CD14-positive monocyte (primary cell): ENCODE measurements at regions not wholly inside any gene's neighbourhood (a gene's known extent, or its start where the extent isn't known, plus 50 kb on each side); places are given as distances from the start of the nearest gene placed in this dataset.
A peak's percentile ranks its signal among the peaks of the same experiment; 100 is the strongest.

Experiments
- DNase-seq, 3 donors: peaks; one replicate each; pipeline ENCODE4 v3.0.0-alpha.2; 2011 to 2022
- H2AFZ ChIP-seq: 2 replicates; pipeline ENCODE4 v1.6.0; 2012; ENCODE audit warnings: mild to moderate bottlenecking, low read depth, low read length, inconsistent platforms; ENCODE audit not compliant: insufficient read depth, poor library complexity, severe bottlenecking
- H3K27ac ChIP-seq, 2 donors: 1 replicate in 1 of 2; 2 replicates in 1 of 2; pipeline ENCODE4 v1.5.1; 2012 to 2013; ENCODE audit warnings: low read length in 2 of 2, control low read depth in 1 of 2, inconsistent platforms in 1 of 2, low read depth in 1 of 2, mild to moderate bottlenecking in 1 of 2
- H3K27me3 ChIP-seq, 2 donors: one replicate each; pipeline versions ENCODE4 v1.6.0 to v1.6.1; 2011 to 2013; ENCODE audit warnings: low read length in 2 of 2; ENCODE audit not compliant: control insufficient read depth in 2 of 2, insufficient read depth in 2 of 2
- H3K36me3 ChIP-seq, 2 donors: replicated peaks in 1 of 2; 1 replicate in 1 of 2; 2 replicates in 1 of 2; pipeline versions ENCODE4 v1.5.1 to v1.6.1; 2012 to 2013; ENCODE audit warnings: low read length in 2 of 2, control low read depth in 1 of 2, inconsistent platforms in 1 of 2, mild to moderate bottlenecking in 1 of 2; ENCODE audit not compliant: insufficient read depth in 2 of 2, control insufficient read depth in 1 of 2
- H3K4me1 ChIP-seq, 2 donors: 1 replicate in 1 of 2; 2 replicates in 1 of 2; pipeline versions ENCODE4 v1.5.1 to v1.6.1; 2012 to 2013; ENCODE audit warnings: low read length in 2 of 2, control low read depth in 1 of 2, inconsistent platforms in 1 of 2, mild to moderate bottlenecking in 1 of 2, moderate library complexity in 1 of 2; ENCODE audit not compliant: insufficient read depth in 2 of 2, control insufficient read depth in 1 of 2
- H3K4me2 ChIP-seq: replicated peaks from 2 replicates; pipeline ENCODE3; 2012; ENCODE audit warnings: low read length, moderate library complexity, mild to moderate bottlenecking; ENCODE audit not compliant: poor library complexity, severe bottlenecking; ENCODE audit errors: extremely low read depth
- H3K4me3 ChIP-seq, 3 experiments: fragments of 200-600 bp in 1 of 3; sonication (generic) in 1 of 3; replicated peaks in 1 of 3; 1 replicate in 2 of 3; 2 replicates in 1 of 3; pipeline ENCODE4 v1.5.1; 2011 to 2013; ENCODE audit warnings: low read length in 3 of 3, mild to moderate bottlenecking in 3 of 3, control low read depth in 2 of 3, low read depth in 2 of 3, inconsistent platforms in 1 of 3, moderate library complexity in 1 of 3
- H3K79me2 ChIP-seq: 2 replicates; pipeline ENCODE4 v1.6.0; 2012; ENCODE audit warnings: mild to moderate bottlenecking, control low read depth, inconsistent platforms, low read length, moderate library complexity; ENCODE audit not compliant: insufficient read depth
- H3K9ac ChIP-seq: 2 replicates; pipeline ENCODE4 v1.6.0; 2017; ENCODE audit warnings: low read length, mild to moderate bottlenecking; ENCODE audit not compliant: insufficient read depth, poor library complexity, severe bottlenecking
- H3K9me3 ChIP-seq, 2 donors: replicated peaks in 1 of 2; 1 replicate in 1 of 2; 2 replicates in 1 of 2; pipeline versions ENCODE4 v1.5.1 to v1.6.1; 2012 to 2013; ENCODE audit warnings: low read length in 2 of 2, control low read depth in 1 of 2; ENCODE audit not compliant: control insufficient read depth in 1 of 2, insufficient read depth in 1 of 2
- H4K20me1 ChIP-seq: 2 replicates; pipeline ENCODE4 v1.6.0; 2012; ENCODE audit warnings: mild to moderate bottlenecking, low read length, control low read depth, moderate library complexity; ENCODE audit not compliant: insufficient read depth
- H3K27ac Mint-ChIP-seq, 7 donors: one replicate each; pipeline ENCODE4 v1.8.0; 2020; ENCODE audit warnings: mild to moderate bottlenecking in 7 of 7, mixed read lengths in 7 of 7, moderate library complexity in 6 of 7, inconsistent platforms in 2 of 7
- H3K27me3 Mint-ChIP-seq, 3 donors: one replicate each; pipeline ENCODE4 v1.8.0; 2021 to 2022; ENCODE audit warnings: low read depth in 3 of 3, mild to moderate bottlenecking in 3 of 3, mixed read lengths in 3 of 3, moderate library complexity in 3 of 3, inconsistent platforms in 1 of 3
- H3K36me3 Mint-ChIP-seq, 2 donors: one replicate each; pipeline ENCODE4 v1.8.0; 2020; ENCODE audit warnings: mixed read lengths in 2 of 2, inconsistent platforms in 1 of 2, mild to moderate bottlenecking in 1 of 2
- H3K4me1 Mint-ChIP-seq: one replicate; pipeline ENCODE4 v1.8.0; 2020; ENCODE audit warnings: mild to moderate bottlenecking, mixed read lengths
- H3K4me3 Mint-ChIP-seq, 2 donors: one replicate each; pipeline ENCODE4 v1.8.0; 2020; ENCODE audit warnings: mild to moderate bottlenecking in 2 of 2, mixed read lengths in 2 of 2, moderate library complexity in 1 of 2
- H3K9me3 Mint-ChIP-seq, 7 donors: one replicate each; pipeline ENCODE4 v1.8.0; 2020 to 2022; ENCODE audit warnings: mixed read lengths in 7 of 7, mild to moderate bottlenecking in 6 of 7, moderate library complexity in 6 of 7, inconsistent platforms in 2 of 7
- WGBS: methylation state at CpG from one replicate; pipeline ENCODE4 v1.1.5; 2013; ENCODE audit warnings: missing lambda C conversion rate; ENCODE audit not compliant: insufficient coverage; 5-methylcytosine and 5-hydroxymethylcytosine counted together
- intact Hi-C, 2 donors: fragments of 100-400 bp; cut with micrococcal nuclease; formaldehyde crosslinking; loops; one replicate each; pipeline versions ENCODE4 v1.15.0 to v1.15.1; 2023
- TF ChIP-seq, protein P1 (sequence below): fragments of 200-600 bp; IDR thresholded peaks from one replicate; pipeline ENCODE4 v1.8.0; 2022; ENCODE audit warnings: antibody characterized with exemption, mild to moderate bottlenecking

DNA sequence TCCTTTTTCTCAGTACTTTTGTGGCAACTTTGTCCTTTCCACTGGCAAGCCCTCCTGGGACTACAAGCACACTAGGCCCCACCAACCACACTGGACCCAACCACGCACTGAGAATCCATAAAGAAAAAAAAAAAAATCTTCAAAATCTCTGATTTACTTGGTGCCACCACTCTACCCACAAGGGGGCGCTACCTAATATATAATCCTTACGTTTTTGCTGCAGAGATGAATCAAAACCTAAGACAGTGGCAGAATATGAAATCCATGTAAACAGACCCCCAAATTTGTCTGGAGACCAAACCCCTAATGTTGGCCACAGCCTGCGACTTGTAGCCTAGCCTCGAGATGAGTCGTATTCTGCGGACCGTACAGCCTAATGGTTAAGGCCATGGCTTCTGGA is 63.5 kb upstream of the ARHGAP36 start:
- no peaks in the 10 kb centered on the region for H3K36me3 ChIP-seq
- no peaks in the 10 kb centered on the region for H3K4me1 ChIP-seq
- no peak overlapping the region for H3K27ac Mint-ChIP-seq
- no peak overlapping the region for H3K4me3 ChIP-seq
- no peaks in the 10 kb centered on the region for H3K4me1 Mint-ChIP-seq
- no peaks in the 10 kb centered on the region for H3K9me3 Mint-ChIP-seq
- H3K36me3 Mint-ChIP-seq = no peaks in the 10 kb centered on the region
- peaks cover 1 to 10% (median 3%) of the 10 kb centered on the region in 3 donors for H3K27me3 Mint-ChIP-seq
- no peak overlapping the region for H2AFZ ChIP-seq
- H4K20me1 ChIP-seq = no peaks in the 10 kb centered on the region
- H3K79me2 ChIP-seq = no peaks in the 10 kb centered on the region
- intact Hi-C loops = no loop called here
- TF ChIP-seq, protein P1, sequence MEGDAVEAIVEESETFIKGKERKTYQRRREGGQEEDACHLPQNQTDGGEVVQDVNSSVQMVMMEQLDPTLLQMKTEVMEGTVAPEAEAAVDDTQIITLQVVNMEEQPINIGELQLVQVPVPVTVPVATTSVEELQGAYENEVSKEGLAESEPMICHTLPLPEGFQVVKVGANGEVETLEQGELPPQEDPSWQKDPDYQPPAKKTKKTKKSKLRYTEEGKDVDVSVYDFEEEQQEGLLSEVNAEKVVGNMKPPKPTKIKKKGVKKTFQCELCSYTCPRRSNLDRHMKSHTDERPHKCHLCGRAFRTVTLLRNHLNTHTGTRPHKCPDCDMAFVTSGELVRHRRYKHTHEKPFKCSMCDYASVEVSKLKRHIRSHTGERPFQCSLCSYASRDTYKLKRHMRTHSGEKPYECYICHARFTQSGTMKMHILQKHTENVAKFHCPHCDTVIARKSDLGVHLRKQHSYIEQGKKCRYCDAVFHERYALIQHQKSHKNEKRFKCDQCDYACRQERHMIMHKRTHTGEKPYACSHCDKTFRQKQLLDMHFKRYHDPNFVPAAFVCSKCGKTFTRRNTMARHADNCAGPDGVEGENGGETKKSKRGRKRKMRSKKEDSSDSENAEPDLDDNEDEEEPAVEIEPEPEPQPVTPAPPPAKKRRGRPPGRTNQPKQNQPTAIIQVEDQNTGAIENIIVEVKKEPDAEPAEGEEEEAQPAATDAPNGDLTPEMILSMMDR = peak; percentile 43
- no peak overlapping the region for H3K27ac ChIP-seq
- no peak overlapping the region for H3K9ac ChIP-seq
- no CpG with 5 or more reads among the region's 8 CpGs for WGBS
- H3K9me3 ChIP-seq = no peaks in the 10 kb centered on the region
- DNase-seq = no peak
- H3K27me3 ChIP-seq = peaks cover 0 to 2% of the 10 kb centered on the region in 2 donors
- no peak overlapping the region for H3K4me3 Mint-ChIP-seq
- H3K4me2 ChIP-seq = no peak overlapping the region

DNA sequence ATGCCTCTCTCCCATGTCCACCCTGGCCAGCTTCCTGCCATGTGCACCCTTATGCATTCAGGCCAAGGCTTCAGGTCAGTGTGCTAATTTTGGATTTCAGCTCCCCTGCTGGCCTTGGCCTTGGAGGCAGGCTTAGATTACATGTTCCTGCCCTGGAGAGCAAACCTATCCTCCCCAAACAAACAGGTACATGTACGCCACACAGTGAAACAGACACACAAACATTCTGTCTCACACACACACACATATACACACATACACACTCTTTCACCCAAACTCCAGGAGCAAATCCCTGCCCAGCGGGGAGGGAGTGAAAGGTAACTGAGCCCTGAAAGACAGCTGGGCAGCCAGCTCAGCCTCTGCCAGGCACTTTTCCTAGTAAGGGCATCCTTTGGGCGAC is 62.7 kb upstream of the ARHGAP36 start:
- Mint-ChIP-seq H3K9me3 (no peaks in the 10 kb centered on the region), H3K4me1 (no peaks in the 10 kb centered on the region), H3K27me3 (peaks cover 0 to 10% (median 3%) of the 10 kb centered on the region in 3 donors), H3K4me3 (no peak overlapping the region), H3K36me3 (no peaks in the 10 kb centered on the region), H3K27ac (no peak overlapping the region)
- no peak overlapping the region for H2AFZ ChIP-seq
- no peaks in the 10 kb centered on the region for H3K36me3 ChIP-seq
- H4K20me1 ChIP-seq = no peaks in the 10 kb centered on the region
- no peak overlapping the region for H3K9ac ChIP-seq
- no peak for DNase-seq
- no peaks in the 10 kb centered on the region for H3K4me1 ChIP-seq
- H3K4me2 ChIP-seq = no peak overlapping the region
- no peaks in the 10 kb centered on the region for H3K79me2 ChIP-seq
- no peaks in the 10 kb centered on the region for H3K9me3 ChIP-seq
- no peak overlapping the region for H3K27ac ChIP-seq
- no peak overlapping the region for H3K4me3 ChIP-seq
- TF ChIP-seq, protein P1 = no peak
- WGBS = no CpG with 5 or more reads among the region's 3 CpGs
- intact Hi-C loops = no loop called here
- peaks cover 0 to 2% of the 10 kb centered on the region in 2 donors for H3K27me3 ChIP-seq
